ENCODE measurements at regions not wholly inside any gene's neighbourhood (a gene's known extent, or its start where the extent isn't known, plus 50 kb on each side); places are given as distances from the start of the nearest gene placed in this dataset.
"Not testable (repeated sequence)": the region's sequence is repeated elsewhere in the genome, so short reads cannot be mapped to it uniquely, and the experiment has no call there.

GRCh38 chr12:34108405-34108803 is 86.1 kb downstream of the ALG10 start:
- TF ChIP-seq, protein P1, sequence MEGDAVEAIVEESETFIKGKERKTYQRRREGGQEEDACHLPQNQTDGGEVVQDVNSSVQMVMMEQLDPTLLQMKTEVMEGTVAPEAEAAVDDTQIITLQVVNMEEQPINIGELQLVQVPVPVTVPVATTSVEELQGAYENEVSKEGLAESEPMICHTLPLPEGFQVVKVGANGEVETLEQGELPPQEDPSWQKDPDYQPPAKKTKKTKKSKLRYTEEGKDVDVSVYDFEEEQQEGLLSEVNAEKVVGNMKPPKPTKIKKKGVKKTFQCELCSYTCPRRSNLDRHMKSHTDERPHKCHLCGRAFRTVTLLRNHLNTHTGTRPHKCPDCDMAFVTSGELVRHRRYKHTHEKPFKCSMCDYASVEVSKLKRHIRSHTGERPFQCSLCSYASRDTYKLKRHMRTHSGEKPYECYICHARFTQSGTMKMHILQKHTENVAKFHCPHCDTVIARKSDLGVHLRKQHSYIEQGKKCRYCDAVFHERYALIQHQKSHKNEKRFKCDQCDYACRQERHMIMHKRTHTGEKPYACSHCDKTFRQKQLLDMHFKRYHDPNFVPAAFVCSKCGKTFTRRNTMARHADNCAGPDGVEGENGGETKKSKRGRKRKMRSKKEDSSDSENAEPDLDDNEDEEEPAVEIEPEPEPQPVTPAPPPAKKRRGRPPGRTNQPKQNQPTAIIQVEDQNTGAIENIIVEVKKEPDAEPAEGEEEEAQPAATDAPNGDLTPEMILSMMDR (IDR thresholded peaks at IDR 0.05; ENCODE audit: partially characterized antibody, unreplicated experiment) = no peak
- H3K36me3 Mint-ChIP-seq (ENCODE audit: unreplicated experiment) = no peaks in the 10 kb centered on the region
- no peak overlapping the region for H3K27ac Mint-ChIP-seq (ENCODE audit: unreplicated experiment)
- peaks cover 1% of the 10 kb centered on the region for H3K9me3 Mint-ChIP-seq (ENCODE audit: unreplicated experiment)
- peaks cover 5% of the 10 kb centered on the region for H3K27me3 Mint-ChIP-seq (ENCODE audit: unreplicated experiment)
- H3K4me1 Mint-ChIP-seq (ENCODE audit: low read depth, unreplicated experiment) = no peaks in the 10 kb centered on the region
- no peak overlapping the region for H3K4me3 Mint-ChIP-seq (ENCODE audit: unreplicated experiment)
- no peak for DNase-seq

GRCh38 chr12:34108967-34109366 is 86.7 kb downstream of the ALG10 start:
- Mint-ChIP-seq H3K36me3 (ENCODE audit: unreplicated experiment) (no peaks in the 10 kb centered on the region), H3K27ac (ENCODE audit: unreplicated experiment) (no peak overlapping the region), H3K27me3 (ENCODE audit: unreplicated experiment) (peaks cover 5% of the 10 kb centered on the region), H3K9me3 (ENCODE audit: unreplicated experiment) (peaks cover 1% of the 10 kb centered on the region), H3K4me1 (ENCODE audit: low read depth, unreplicated experiment) (no peaks in the 10 kb centered on the region), H3K4me3 (ENCODE audit: unreplicated experiment) (no peak overlapping the region)
- TF ChIP-seq, protein P1 (IDR thresholded peaks at IDR 0.05; ENCODE audit: partially characterized antibody, unreplicated experiment) = no peak
- no peak for DNase-seq

GRCh38 chr12:34109390-34109789 is 87.1 kb downstream of the ALG10 start:
- no peak overlapping the region for H3K27ac Mint-ChIP-seq (ENCODE audit: unreplicated experiment)
- no peaks in the 10 kb centered on the region for H3K36me3 Mint-ChIP-seq (ENCODE audit: unreplicated experiment)
- TF ChIP-seq, protein P1 (IDR thresholded peaks at IDR 0.05; ENCODE audit: partially characterized antibody, unreplicated experiment) = no peak
- no peak for DNase-seq
- H3K9me3 Mint-ChIP-seq (ENCODE audit: unreplicated experiment) = peaks cover 1% of the 10 kb centered on the region
- H3K4me1 Mint-ChIP-seq (ENCODE audit: low read depth, unreplicated experiment) = no peaks in the 10 kb centered on the region
- peaks cover 5% of the 10 kb centered on the region for H3K27me3 Mint-ChIP-seq (ENCODE audit: unreplicated experiment)
- H3K4me3 Mint-ChIP-seq (ENCODE audit: unreplicated experiment) = no peak overlapping the region

DNA sequence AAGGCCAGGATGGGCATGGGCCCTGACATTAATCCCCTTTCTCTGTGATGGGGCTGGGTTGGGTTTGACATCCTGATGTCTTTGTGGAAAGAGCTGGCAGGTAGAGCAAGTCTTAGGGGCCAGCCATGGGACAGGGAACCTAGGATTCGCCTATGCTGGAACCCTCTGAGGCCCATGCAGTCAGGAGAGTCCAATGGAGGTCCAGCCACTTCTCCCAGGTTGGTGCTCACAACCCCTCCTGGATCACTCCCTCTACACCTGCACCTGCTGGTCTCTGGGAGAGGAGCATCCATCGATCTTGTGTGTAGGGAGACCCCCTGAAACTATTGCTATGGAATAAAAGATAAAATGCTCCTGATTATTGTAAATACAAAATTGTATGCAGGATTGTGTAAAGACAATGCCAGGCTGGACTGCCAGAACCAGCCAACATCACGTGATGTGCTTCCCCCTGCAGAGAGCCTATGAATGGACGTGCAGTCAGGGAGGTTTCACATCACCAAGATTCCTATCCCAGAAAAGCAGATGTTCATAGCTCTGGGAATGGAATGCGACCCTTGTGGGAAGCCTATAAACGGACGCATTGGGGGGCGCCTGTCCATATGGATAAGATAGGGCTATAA is 87.7 kb downstream of the ALG10 start:
- H3K27ac Mint-ChIP-seq (ENCODE audit: unreplicated experiment); H3K9me3 Mint-ChIP-seq (ENCODE audit: unreplicated experiment); H3K36me3 Mint-ChIP-seq (ENCODE audit: unreplicated experiment); H3K27me3 Mint-ChIP-seq (ENCODE audit: unreplicated experiment); DNase-seq; H3K4me1 Mint-ChIP-seq (ENCODE audit: low read depth, unreplicated experiment); H3K4me3 Mint-ChIP-seq (ENCODE audit: unreplicated experiment): not testable (repeated sequence)

DNA sequence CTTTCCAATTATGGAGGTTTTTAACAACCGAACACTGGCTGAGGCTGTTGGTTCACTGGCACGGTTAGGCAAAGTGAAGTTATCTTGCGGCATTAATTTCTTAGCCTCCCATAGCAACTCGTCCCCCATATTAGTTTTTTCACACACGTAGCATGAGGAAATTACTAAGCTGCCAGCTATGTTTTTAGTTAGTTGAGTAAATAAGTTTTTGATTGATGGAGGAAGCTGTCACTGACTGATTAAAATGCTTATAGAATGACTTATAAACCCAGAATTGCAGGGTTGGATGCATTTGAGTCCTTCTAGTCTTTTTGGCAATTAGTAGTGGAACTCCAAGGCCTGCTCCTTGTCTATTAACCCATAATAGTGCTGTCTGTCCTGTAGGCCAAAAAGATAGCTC is 97.1 kb downstream of the ALG10 start:
- TF ChIP-seq, protein P1 (IDR thresholded peaks at IDR 0.05; ENCODE audit: partially characterized antibody, unreplicated experiment) = no peak
- Mint-ChIP-seq H3K4me3 (ENCODE audit: unreplicated experiment) (no peak overlapping the region), H3K36me3 (ENCODE audit: unreplicated experiment) (no peaks in the 10 kb centered on the region), H3K4me1 (ENCODE audit: low read depth, unreplicated experiment) (no peaks in the 10 kb centered on the region), H3K27me3 (ENCODE audit: unreplicated experiment) (peaks cover 2% of the 10 kb centered on the region), H3K27ac (ENCODE audit: unreplicated experiment) (no peak overlapping the region), H3K9me3 (ENCODE audit: unreplicated experiment) (peaks cover 5% of the 10 kb centered on the region)
- DNase-seq = no peak
